WERI-Rb-1 (cell line): ENCODE measurements at regions not wholly inside any gene's neighbourhood (a gene's known extent, or its start where the extent isn't known, plus 50 kb on each side); places are given as distances from the start of the nearest gene placed in this dataset.

Experiments used
- DNase-seq: peaks from one replicate; pipeline ENCODE4 v3.0.0-alpha.2; 2020
- H3K27ac ChIP-seq: fragments of 250-450 bp; sonication (Bioruptor Pico); 2 replicates; pipeline ENCODE4 v1.5.1; 2020; ENCODE audit warnings: mild to moderate bottlenecking, moderate library complexity
- H3K27me3 ChIP-seq: fragments of 250-450 bp; sonication (Bioruptor Pico); 2 replicates; pipeline ENCODE4 v1.5.1; 2021; ENCODE audit warnings: mild to moderate bottlenecking, low read depth, moderate library complexity; ENCODE audit not compliant: insufficient read depth, severe bottlenecking
- H3K36me3 ChIP-seq: fragments of 250-450 bp; sonication (Bioruptor Pico); 2 replicates; pipeline ENCODE4 v1.5.1; 2020; ENCODE audit warnings: mild to moderate bottlenecking, moderate library complexity
- H3K4me3 ChIP-seq: 2 replicates; pipeline ENCODE4 v1.5.1; 2011; ENCODE audit warnings: low read depth, mild to moderate bottlenecking, control low read depth, low read length
- H3K9me3 ChIP-seq: fragments of 250-450 bp; sonication (Bioruptor Pico); 2 replicates; pipeline ENCODE4 v1.5.1; 2021; ENCODE audit warnings: mild to moderate bottlenecking, moderate library complexity; ENCODE audit not compliant: severe bottlenecking
- TF ChIP-seq, protein P1 (sequence below): IDR thresholded peaks from 2 replicates; pipeline ENCODE4 v1.5.1; 2011; ENCODE audit warnings: low read depth, mild to moderate bottlenecking, control low read depth, inconsistent platforms, low read length

- TF ChIP-seq, protein P1, sequence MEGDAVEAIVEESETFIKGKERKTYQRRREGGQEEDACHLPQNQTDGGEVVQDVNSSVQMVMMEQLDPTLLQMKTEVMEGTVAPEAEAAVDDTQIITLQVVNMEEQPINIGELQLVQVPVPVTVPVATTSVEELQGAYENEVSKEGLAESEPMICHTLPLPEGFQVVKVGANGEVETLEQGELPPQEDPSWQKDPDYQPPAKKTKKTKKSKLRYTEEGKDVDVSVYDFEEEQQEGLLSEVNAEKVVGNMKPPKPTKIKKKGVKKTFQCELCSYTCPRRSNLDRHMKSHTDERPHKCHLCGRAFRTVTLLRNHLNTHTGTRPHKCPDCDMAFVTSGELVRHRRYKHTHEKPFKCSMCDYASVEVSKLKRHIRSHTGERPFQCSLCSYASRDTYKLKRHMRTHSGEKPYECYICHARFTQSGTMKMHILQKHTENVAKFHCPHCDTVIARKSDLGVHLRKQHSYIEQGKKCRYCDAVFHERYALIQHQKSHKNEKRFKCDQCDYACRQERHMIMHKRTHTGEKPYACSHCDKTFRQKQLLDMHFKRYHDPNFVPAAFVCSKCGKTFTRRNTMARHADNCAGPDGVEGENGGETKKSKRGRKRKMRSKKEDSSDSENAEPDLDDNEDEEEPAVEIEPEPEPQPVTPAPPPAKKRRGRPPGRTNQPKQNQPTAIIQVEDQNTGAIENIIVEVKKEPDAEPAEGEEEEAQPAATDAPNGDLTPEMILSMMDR = no peak
- no peak overlapping the region for H3K4me3 ChIP-seq
- no peak overlapping the region for H3K27ac ChIP-seq
- no peaks in the 10 kb centered on the region for H3K36me3 ChIP-seq
- no peaks in the 10 kb centered on the region for H3K27me3 ChIP-seq
- no peaks in the 10 kb centered on the region for H3K9me3 ChIP-seq
- no peak for DNase-seq
These were observed 1485.7 kb upstream of the CDH9 start for GRCh38 chr5:28523888-28524635.

DNA sequence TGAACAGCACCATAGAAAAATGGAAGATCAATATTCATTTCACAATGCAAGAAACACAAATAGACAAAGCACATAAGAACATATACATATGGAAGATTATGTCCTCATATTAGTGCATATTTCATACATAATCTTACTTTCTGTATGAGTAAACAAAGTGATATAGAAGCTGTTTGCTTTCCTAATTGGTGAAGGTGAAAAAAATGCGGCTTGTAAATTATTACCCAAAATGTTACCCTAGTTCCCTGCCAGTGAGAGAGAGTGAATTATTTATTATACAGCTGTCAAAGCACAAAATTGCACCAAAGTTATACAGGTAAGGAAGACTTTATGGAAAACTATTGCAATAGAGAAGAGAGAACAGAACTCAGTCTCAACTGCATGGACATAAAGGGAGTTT, 1485.0 kb upstream of the CDH9 start:
- H3K27ac ChIP-seq = no peak overlapping the region
- no peaks in the 10 kb centered on the region for H3K27me3 ChIP-seq
- no peak overlapping the region for H3K4me3 ChIP-seq
- H3K9me3 ChIP-seq = no peaks in the 10 kb centered on the region
- TF ChIP-seq, protein P1 = no peak
- H3K36me3 ChIP-seq = no peaks in the 10 kb centered on the region
- no peak for DNase-seq

DNA sequence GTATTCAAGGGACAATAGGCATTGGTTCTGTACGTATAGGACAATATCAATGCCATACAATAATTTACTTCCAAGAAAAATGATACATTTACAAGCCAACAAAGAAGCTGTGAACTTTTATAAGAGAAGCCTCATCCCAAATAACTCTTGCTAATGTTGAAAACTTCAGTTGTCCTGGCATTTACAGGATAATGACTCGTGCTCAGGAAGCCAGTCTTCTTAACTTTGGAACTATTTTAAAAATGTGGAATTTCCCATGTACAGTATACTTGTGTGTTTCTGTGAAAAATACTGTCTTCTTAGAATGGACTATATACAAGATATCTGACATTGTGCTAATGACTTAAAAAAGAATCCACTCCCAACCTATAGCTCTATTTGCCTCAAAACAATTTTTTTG, 1479.3 kb upstream of the CDH9 start:
- H3K27me3 ChIP-seq = no peaks in the 10 kb centered on the region
- no peak for DNase-seq
- no peaks in the 10 kb centered on the region for H3K9me3 ChIP-seq
- TF ChIP-seq, protein P1 = no peak
- H3K27ac ChIP-seq = no peak overlapping the region
- no peaks in the 10 kb centered on the region for H3K36me3 ChIP-seq
- no peak overlapping the region for H3K4me3 ChIP-seq

GRCh38 chr5:28516722-28517121, 1478.3 kb upstream of the CDH9 start:
- H3K27me3 ChIP-seq = no peaks in the 10 kb centered on the region
- H3K9me3 ChIP-seq = no peaks in the 10 kb centered on the region
- H3K27ac ChIP-seq = no peak overlapping the region
- TF ChIP-seq, protein P1 = no peak
- no peak for DNase-seq
- H3K36me3 ChIP-seq = no peaks in the 10 kb centered on the region
- no peak overlapping the region for H3K4me3 ChIP-seq

- Histone ChIP-seq H3K4me3 (no peak overlapping the region), H3K27me3 (no peaks in the 10 kb centered on the region), H3K36me3 (no peaks in the 10 kb centered on the region), H3K27ac (no peak overlapping the region), H3K9me3 (no peaks in the 10 kb centered on the region)
- TF ChIP-seq, protein P1 = no peak
- no peak for DNase-seq
These were observed 1474.3 kb upstream of the CDH9 start for GRCh38 chr5:28512648-28513047.

GRCh38 chr5:28505121-28505520, 1466.7 kb upstream of the CDH9 start:
- DNase-seq = no peak
- TF ChIP-seq, protein P1 = no peak
- Histone ChIP-seq H3K27ac (no peak overlapping the region), H3K27me3 (no peaks in the 10 kb centered on the region), H3K9me3 (no peaks in the 10 kb centered on the region), H3K36me3 (no peaks in the 10 kb centered on the region), H3K4me3 (no peak overlapping the region)
